ENCODE measurements at regions not wholly inside any gene's neighbourhood (a gene's known extent, or its start where the extent isn't known, plus 50 kb on each side); places are given as distances from the start of the nearest gene placed in this dataset.
"Not testable (repeated sequence)": the region's sequence is repeated elsewhere in the genome, so short reads cannot be mapped to it uniquely, and the experiment has no call there.

GRCh38 chr7:114155116-114156110, 236.6 kb upstream of the PPP1R3A start:
- Histone ChIP-seq H3K9ac (ENCODE audit: low read length in 2 of 2) (no peak overlapping the region), H3K27me3 (ENCODE audit: control insufficient read depth in 1 of 2, insufficient read depth in 2 of 2, low read length in 2 of 2) (no peaks in the 10 kb centered on the region), H3K4me3 (ENCODE audit: low read length in 2 of 2) (no peak overlapping the region), H3K27ac (ENCODE audit: low read length) (no peak overlapping the region), H3K4me1 (ENCODE audit: control insufficient read depth, insufficient read depth, low read length) (peaks cover 6% of the 10 kb centered on the region), H3K9me3 (ENCODE audit: control insufficient read depth in 2 of 2, low read length in 2 of 2) (no peaks in the 10 kb centered on the region), H3K36me3 (ENCODE audit: control insufficient read depth in 2 of 2, insufficient read depth in 2 of 2, low read length in 2 of 2) (no peaks in the 10 kb centered on the region)

- no peak overlapping the region for H3K4me3 ChIP-seq (ENCODE audit: low read length in 2 of 2)
- H3K9ac ChIP-seq (ENCODE audit: low read length in 2 of 2) = no peak overlapping the region
- H3K27ac ChIP-seq (ENCODE audit: low read length) = no peak overlapping the region
- no peaks in the 10 kb centered on the region for H3K36me3 ChIP-seq (ENCODE audit: control insufficient read depth in 2 of 2, insufficient read depth in 2 of 2, low read length in 2 of 2)
- H3K27me3 ChIP-seq (ENCODE audit: control insufficient read depth in 1 of 2, insufficient read depth in 2 of 2, low read length in 2 of 2) = no peaks in the 10 kb centered on the region
- H3K9me3 ChIP-seq (ENCODE audit: control insufficient read depth in 2 of 2, low read length in 2 of 2) = no peaks in the 10 kb centered on the region
- peaks cover 6% of the 10 kb centered on the region for H3K4me1 ChIP-seq (ENCODE audit: control insufficient read depth, insufficient read depth, low read length)
Measured at GRCh38 chr7:114153700-114154099, 234.9 kb upstream of the PPP1R3A start.

- no peaks in the 10 kb centered on the region for H3K27me3 ChIP-seq (ENCODE audit: control insufficient read depth in 1 of 2, insufficient read depth in 2 of 2, low read length in 2 of 2)
- peaks cover 6% of the 10 kb centered on the region for H3K4me1 ChIP-seq (ENCODE audit: control insufficient read depth, insufficient read depth, low read length)
- H3K27ac ChIP-seq (ENCODE audit: low read length) = no peak overlapping the region
- no peaks in the 10 kb centered on the region for H3K36me3 ChIP-seq (ENCODE audit: control insufficient read depth in 2 of 2, insufficient read depth in 2 of 2, low read length in 2 of 2)
- no peaks in the 10 kb centered on the region for H3K9me3 ChIP-seq (ENCODE audit: control insufficient read depth in 2 of 2, low read length in 2 of 2)
- no peak overlapping the region for H3K4me3 ChIP-seq (ENCODE audit: low read length in 2 of 2)
- H3K9ac ChIP-seq (ENCODE audit: low read length in 2 of 2) = no peak overlapping the region
Measured at GRCh38 chr7:114152314-114152938, 233.6 kb upstream of the PPP1R3A start.

DNA sequence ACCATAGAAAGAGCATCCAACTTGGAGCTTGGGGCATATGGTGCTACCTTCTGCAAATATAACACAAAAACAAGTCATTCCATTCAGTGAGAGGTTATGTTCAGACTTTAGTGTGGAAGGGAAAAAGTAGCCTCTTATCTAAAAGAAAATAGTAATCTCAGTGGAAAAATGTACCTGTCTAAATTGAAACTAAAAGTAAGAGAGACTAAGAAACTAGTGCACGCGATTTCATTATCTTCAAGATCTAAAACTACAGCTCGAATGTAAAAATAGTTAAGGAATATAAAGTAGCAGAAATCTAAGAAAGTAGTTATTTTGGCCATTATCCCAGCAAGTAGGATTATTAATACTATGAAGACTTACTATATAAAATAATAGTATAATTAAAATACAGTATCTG, 233.0 kb upstream of the PPP1R3A start:
- Histone ChIP-seq H3K9ac (ENCODE audit: low read length in 2 of 2) (no peak overlapping the region), H3K36me3 (ENCODE audit: control insufficient read depth in 2 of 2, insufficient read depth in 2 of 2, low read length in 2 of 2) (no peaks in the 10 kb centered on the region), H3K27ac (ENCODE audit: low read length) (no peak overlapping the region), H3K9me3 (ENCODE audit: control insufficient read depth in 2 of 2, low read length in 2 of 2) (no peaks in the 10 kb centered on the region), H3K4me3 (ENCODE audit: low read length in 2 of 2) (no peak overlapping the region), H3K27me3 (ENCODE audit: control insufficient read depth in 1 of 2, insufficient read depth in 2 of 2, low read length in 2 of 2) (no peaks in the 10 kb centered on the region), H3K4me1 (ENCODE audit: control insufficient read depth, insufficient read depth, low read length) (peaks cover 6% of the 10 kb centered on the region)

DNA sequence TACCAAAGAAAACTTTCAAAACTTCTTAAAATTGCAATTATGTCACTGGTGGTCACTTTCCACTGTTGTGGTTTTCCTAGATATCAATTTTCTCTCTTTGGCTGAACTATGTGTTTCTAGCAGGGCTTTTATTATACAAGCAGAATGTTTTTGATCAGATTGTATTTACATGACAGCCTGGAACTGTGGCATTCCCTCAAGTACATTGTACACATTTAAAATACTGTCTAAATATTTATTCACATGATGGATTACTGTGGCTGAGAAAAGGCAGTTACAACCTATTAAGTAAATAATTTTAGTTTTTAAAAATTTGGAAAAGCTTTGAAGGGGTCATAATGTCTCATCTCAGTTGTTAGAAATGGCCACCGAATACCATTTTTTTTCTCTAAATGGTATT, 231.9 kb upstream of the PPP1R3A start:
- Histone ChIP-seq H3K9me3 (ENCODE audit: control insufficient read depth in 2 of 2, low read length in 2 of 2) (no peaks in the 10 kb centered on the region), H3K9ac (ENCODE audit: low read length in 2 of 2) (no peak overlapping the region), H3K4me1 (ENCODE audit: control insufficient read depth, insufficient read depth, low read length) (peaks cover under 1% of the 10 kb centered on the region), H3K27me3 (ENCODE audit: control insufficient read depth in 1 of 2, insufficient read depth in 2 of 2, low read length in 2 of 2) (no peaks in the 10 kb centered on the region), H3K36me3 (ENCODE audit: control insufficient read depth in 2 of 2, insufficient read depth in 2 of 2, low read length in 2 of 2) (no peaks in the 10 kb centered on the region), H3K4me3 (ENCODE audit: low read length in 2 of 2) (no peak overlapping the region), H3K27ac (ENCODE audit: low read length) (no peak overlapping the region)

DNA sequence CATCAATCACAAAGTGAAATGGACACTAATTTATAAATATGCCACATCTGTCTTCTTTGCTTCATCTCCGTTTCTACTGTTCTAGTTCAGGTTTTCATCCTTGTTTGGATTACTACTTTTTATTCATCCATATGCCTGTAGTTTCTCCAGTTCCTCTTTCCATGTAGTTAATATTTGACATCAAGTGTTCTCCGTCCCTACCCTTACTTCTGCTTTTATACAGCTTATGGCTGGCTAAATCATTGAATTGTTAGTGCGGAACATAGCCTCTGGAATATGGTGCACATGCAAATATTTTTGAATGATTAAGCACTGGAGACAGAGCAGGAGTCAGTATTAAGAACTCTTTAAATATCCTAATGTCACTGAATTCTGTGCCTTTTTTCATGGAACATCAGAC, 230.0 kb upstream of the PPP1R3A start:
- Histone ChIP-seq H3K27ac (ENCODE audit: low read length) (no peak overlapping the region), H3K4me1 (ENCODE audit: control insufficient read depth, insufficient read depth, low read length) (no peaks in the 10 kb centered on the region), H3K27me3 (ENCODE audit: control insufficient read depth in 1 of 2, insufficient read depth in 2 of 2, low read length in 2 of 2) (no peaks in the 10 kb centered on the region), H3K4me3 (ENCODE audit: low read length in 2 of 2) (no peak overlapping the region), H3K9me3 (ENCODE audit: control insufficient read depth in 2 of 2, low read length in 2 of 2) (no peaks in the 10 kb centered on the region), H3K9ac (ENCODE audit: low read length in 2 of 2) (no peak overlapping the region), H3K36me3 (ENCODE audit: control insufficient read depth in 2 of 2, insufficient read depth in 2 of 2, low read length in 2 of 2) (no peaks in the 10 kb centered on the region)

DNA sequence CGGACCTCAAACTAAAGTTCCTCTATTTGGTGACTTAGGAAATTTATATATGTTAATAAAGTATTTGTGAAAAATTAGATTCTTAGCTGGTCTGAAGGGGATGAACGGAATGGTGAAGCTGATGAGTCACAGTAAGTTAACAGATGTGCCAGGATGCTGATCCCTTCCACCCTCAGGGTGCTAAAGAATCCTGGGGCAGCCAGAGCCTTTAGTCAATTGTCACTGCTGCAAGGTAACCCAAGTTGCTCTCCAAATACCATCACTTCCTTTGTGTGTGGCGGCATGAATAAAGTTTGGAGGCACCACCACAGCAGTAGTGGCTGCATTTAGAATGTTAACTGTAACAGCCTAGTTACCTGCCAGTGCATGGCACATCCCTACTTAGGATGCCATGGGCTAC, 222.6 kb upstream of the PPP1R3A start:
- H3K27me3 ChIP-seq (ENCODE audit: control insufficient read depth in 1 of 2, insufficient read depth in 2 of 2, low read length in 2 of 2) = no peaks in the 10 kb centered on the region
- no peak overlapping the region for H3K27ac ChIP-seq (ENCODE audit: low read length)
- H3K4me1 ChIP-seq (ENCODE audit: control insufficient read depth, insufficient read depth, low read length) = no peaks in the 10 kb centered on the region
- H3K9ac ChIP-seq (ENCODE audit: low read length in 2 of 2) = no peak overlapping the region
- no peaks in the 10 kb centered on the region for H3K36me3 ChIP-seq (ENCODE audit: control insufficient read depth in 2 of 2, insufficient read depth in 2 of 2, low read length in 2 of 2)
- H3K4me3 ChIP-seq (ENCODE audit: low read length in 2 of 2) = no peak overlapping the region
- no peaks in the 10 kb centered on the region for H3K9me3 ChIP-seq (ENCODE audit: control insufficient read depth in 2 of 2, low read length in 2 of 2)

DNA sequence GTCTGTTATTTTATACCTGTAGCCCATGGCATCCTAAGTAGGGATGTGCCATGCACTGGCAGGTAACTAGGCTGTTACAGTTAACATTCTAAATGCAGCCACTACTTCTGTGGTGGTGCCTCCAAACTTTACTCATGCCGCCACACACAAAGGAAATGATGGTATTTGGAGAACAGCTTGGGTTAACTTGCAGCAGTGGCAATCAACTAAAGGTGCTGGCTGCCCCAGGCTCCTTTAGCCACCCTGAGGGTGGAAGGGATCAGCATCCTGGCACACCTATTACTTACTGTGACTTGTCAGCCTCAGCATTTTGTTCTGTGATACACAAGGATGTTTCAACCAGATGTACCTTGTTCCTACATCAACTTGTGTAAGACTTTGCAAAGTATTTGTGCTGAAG, 221.8 kb upstream of the PPP1R3A start:
- Histone ChIP-seq H3K36me3 (ENCODE audit: control insufficient read depth in 2 of 2, insufficient read depth in 2 of 2, low read length in 2 of 2) (no peaks in the 10 kb centered on the region), H3K27me3 (ENCODE audit: control insufficient read depth in 1 of 2, insufficient read depth in 2 of 2, low read length in 2 of 2) (no peaks in the 10 kb centered on the region), H3K9ac (ENCODE audit: low read length in 2 of 2) (no peak overlapping the region), H3K9me3 (ENCODE audit: control insufficient read depth in 2 of 2, low read length in 2 of 2) (no peaks in the 10 kb centered on the region), H3K27ac (ENCODE audit: low read length) (no peak overlapping the region), H3K4me1 (ENCODE audit: control insufficient read depth, insufficient read depth, low read length) (no peaks in the 10 kb centered on the region), H3K4me3 (ENCODE audit: low read length in 2 of 2) (no peak overlapping the region)

- not testable (repeated sequence) for H3K9ac ChIP-seq (ENCODE audit: low read length in 2 of 2); H3K4me1 ChIP-seq (ENCODE audit: control insufficient read depth, insufficient read depth, low read length); H3K4me3 ChIP-seq (ENCODE audit: low read length in 2 of 2); H3K27ac ChIP-seq (ENCODE audit: low read length); H3K9me3 ChIP-seq (ENCODE audit: control insufficient read depth in 2 of 2, low read length in 2 of 2); H3K27me3 ChIP-seq (ENCODE audit: control insufficient read depth in 1 of 2, insufficient read depth in 2 of 2, low read length in 2 of 2); H3K36me3 ChIP-seq (ENCODE audit: control insufficient read depth in 2 of 2, insufficient read depth in 2 of 2, low read length in 2 of 2)
Measured at GRCh38 chr7:114139690-114140089, 220.9 kb upstream of the PPP1R3A start.

- no peaks in the 10 kb centered on the region for H3K4me1 ChIP-seq (ENCODE audit: control insufficient read depth, insufficient read depth, low read length)
- no peak overlapping the region for H3K27ac ChIP-seq (ENCODE audit: low read length)
- H3K9ac ChIP-seq (ENCODE audit: low read length in 2 of 2) = no peak overlapping the region
- no peaks in the 10 kb centered on the region for H3K9me3 ChIP-seq (ENCODE audit: control insufficient read depth in 2 of 2, low read length in 2 of 2)
- no peaks in the 10 kb centered on the region for H3K36me3 ChIP-seq (ENCODE audit: control insufficient read depth in 2 of 2, insufficient read depth in 2 of 2, low read length in 2 of 2)
- H3K4me3 ChIP-seq (ENCODE audit: low read length in 2 of 2) = no peak overlapping the region
- no peaks in the 10 kb centered on the region for H3K27me3 ChIP-seq (ENCODE audit: control insufficient read depth in 1 of 2, insufficient read depth in 2 of 2, low read length in 2 of 2)
Measured at GRCh38 chr7:114138587-114138986, 219.8 kb upstream of the PPP1R3A start.

GRCh38 chr7:114133717-114134116, 214.9 kb upstream of the PPP1R3A start:
- H3K9ac ChIP-seq (ENCODE audit: low read length in 2 of 2) = no peak overlapping the region
- no peaks in the 10 kb centered on the region for H3K36me3 ChIP-seq (ENCODE audit: control insufficient read depth in 2 of 2, insufficient read depth in 2 of 2, low read length in 2 of 2)
- no peaks in the 10 kb centered on the region for H3K4me1 ChIP-seq (ENCODE audit: control insufficient read depth, insufficient read depth, low read length)
- no peak overlapping the region for H3K4me3 ChIP-seq (ENCODE audit: low read length in 2 of 2)
- H3K27me3 ChIP-seq (ENCODE audit: control insufficient read depth in 1 of 2, insufficient read depth in 2 of 2, low read length in 2 of 2) = no peaks in the 10 kb centered on the region
- H3K9me3 ChIP-seq (ENCODE audit: control insufficient read depth in 2 of 2, low read length in 2 of 2) = no peaks in the 10 kb centered on the region
- no peak overlapping the region for H3K27ac ChIP-seq (ENCODE audit: low read length)

All from stomach smooth muscle (tissue), 2 donors.